Endothelial cell of umbilical vein (primary cell): ENCODE measurements at regions not wholly inside any gene's neighbourhood (a gene's known extent, or its start where the extent isn't known, plus 50 kb on each side); places are given as distances from the start of the nearest gene placed in this dataset.

ENCODE experiments used
- CTCF ChIP-seq, 2 donors: IDR thresholded peaks; 1 replicate in 1 of 2; 2 replicates in 1 of 2; pipeline ENCODE4 v1.5.1; 2011; ENCODE audit warnings: low read length in 2 of 2, mild to moderate bottlenecking in 2 of 2, moderate library complexity in 2 of 2, control low read depth in 1 of 2, inconsistent platforms in 1 of 2, low read depth in 1 of 2; ENCODE audit not compliant: insufficient read depth in 1 of 2; ENCODE audit errors: extremely low read depth in 1 of 2
- EZH2 ChIP-seq: IDR thresholded peaks from 2 replicates; pipeline ENCODE4 v1.6.1; 2012; ENCODE audit warnings: borderline replicate concordance, low read depth, mild to moderate bottlenecking, moderate library complexity, low read length, inconsistent platforms; ENCODE audit not compliant: severe bottlenecking
- FOS ChIP-seq: IDR thresholded peaks from 2 replicates; pipeline ENCODE4 v1.6.1; 2011; ENCODE audit warnings: mild to moderate bottlenecking, low read length, moderate library complexity, borderline replicate concordance; ENCODE audit not compliant: insufficient read depth
- MAX ChIP-seq: IDR thresholded peaks from 2 replicates; pipeline ENCODE4 v1.6.1; 2011; ENCODE audit not compliant: insufficient read depth, insufficient read length
- POLR2A ChIP-seq: IDR thresholded peaks from 2 replicates; pipeline ENCODE4 v1.6.1; 2012; ENCODE audit warnings: low read depth, mild to moderate bottlenecking, control low read depth, low read length

- TF ChIP-seq POLR2A (no peak), CTCF (IDR thresholded peaks at IDR 0.05; ENCODE audit: extremely low read depth in 1 of 2, insufficient read depth in 1 of 2, low read depth in 1 of 2, low read length in 2 of 2) (no peak), EZH2 (no peak), MAX (no peak), FOS (no peak)
These were observed 116.0 kb downstream of the TEX29 start for GRCh38 chr13:111436446-111436845.
